ENCODE measurements at regions not wholly inside any gene's neighbourhood (a gene's known extent, or its start where the extent isn't known, plus 50 kb on each side); places are given as distances from the start of the nearest gene placed in this dataset.

DNA sequence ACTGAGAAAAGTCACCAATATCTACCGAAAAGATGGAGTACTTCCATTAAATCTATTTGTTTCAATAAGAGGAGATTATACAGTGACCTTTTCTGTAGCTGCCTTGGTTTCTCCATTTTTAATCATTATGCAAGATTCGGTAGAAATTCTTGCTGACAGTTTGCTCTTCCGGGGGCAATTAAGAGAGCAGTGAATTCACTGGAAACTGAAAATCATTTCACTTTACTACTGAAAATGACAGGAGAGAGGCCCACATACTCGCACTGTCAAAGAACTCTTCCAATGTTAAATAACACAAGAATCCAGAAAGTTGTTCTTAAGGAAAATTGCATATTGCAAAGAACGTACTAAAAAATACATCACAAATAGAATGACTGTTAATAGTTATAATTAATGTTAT, 699.3 kb downstream of the CBLN2 start:
- Histone ChIP-seq H3K4me1 (ENCODE audit: control insufficient read depth, insufficient read depth, low read length) (no peaks in the 10 kb centered on the region), H3K9ac (ENCODE audit: low read depth, low read length) (no peak overlapping the region), H3K27me3 (ENCODE audit: control insufficient read depth, insufficient read depth, low read length) (no peaks in the 10 kb centered on the region), H3K4me3 (ENCODE audit: low read depth, low read length) (no peak overlapping the region), H3K9me3 (ENCODE audit: control insufficient read depth, insufficient read depth, low read length) (peaks cover 14% of the 10 kb centered on the region), H3K36me3 (ENCODE audit: control insufficient read depth, insufficient read depth, low read length) (no peaks in the 10 kb centered on the region), H3K27ac (ENCODE audit: low read depth, low read length) (no peak overlapping the region)

DNA sequence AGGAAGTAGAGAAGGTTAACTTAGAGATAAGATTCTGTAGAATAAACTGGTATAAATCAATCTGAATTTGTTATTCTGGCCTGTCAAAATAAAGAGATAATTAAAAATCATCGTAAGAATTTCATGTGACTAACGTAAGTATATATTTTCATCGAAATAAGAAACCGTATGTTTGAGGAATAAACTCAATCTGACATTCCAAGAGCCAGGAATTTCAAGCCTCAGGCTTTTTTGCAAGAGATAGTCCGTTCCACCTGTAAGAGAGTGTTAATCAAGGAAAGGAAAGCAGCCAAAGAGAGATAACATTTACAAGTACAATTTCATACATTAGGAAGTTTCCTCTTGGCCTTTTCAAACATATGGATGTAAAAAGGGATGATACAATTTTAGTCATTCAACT, 701.5 kb downstream of the CBLN2 start:
- Histone ChIP-seq H3K4me1 (ENCODE audit: control insufficient read depth, insufficient read depth, low read length) (no peaks in the 10 kb centered on the region), H3K36me3 (ENCODE audit: control insufficient read depth, insufficient read depth, low read length) (no peaks in the 10 kb centered on the region), H3K9ac (ENCODE audit: low read depth, low read length) (no peak overlapping the region), H3K27ac (ENCODE audit: low read depth, low read length) (no peak overlapping the region), H3K9me3 (ENCODE audit: control insufficient read depth, insufficient read depth, low read length) (no peaks in the 10 kb centered on the region; the same call in 1 of the 2 replicates), H3K27me3 (ENCODE audit: control insufficient read depth, insufficient read depth, low read length) (no peaks in the 10 kb centered on the region), H3K4me3 (ENCODE audit: low read depth, low read length) (no peak overlapping the region)

DNA sequence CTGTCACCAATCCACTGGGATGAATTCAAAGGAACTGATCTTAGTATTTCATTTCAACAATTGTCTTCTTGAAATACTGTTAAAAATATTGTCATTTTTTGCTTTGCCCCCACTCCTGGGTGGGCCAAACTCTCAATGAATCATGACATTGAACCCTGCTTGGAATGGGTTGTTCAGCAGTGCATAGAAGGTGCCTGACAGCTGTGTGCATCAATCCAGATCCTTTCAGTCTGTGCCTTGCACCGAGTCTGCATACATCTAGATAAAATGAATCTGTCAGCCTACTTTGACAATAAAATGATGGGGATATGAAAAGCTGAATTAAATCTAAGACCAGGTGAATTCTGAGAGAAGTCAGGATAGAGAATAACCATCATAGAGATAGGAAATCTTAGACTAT, 706.6 kb downstream of the CBLN2 start:
- Histone ChIP-seq H3K9ac (ENCODE audit: low read depth, low read length) (no peak overlapping the region), H3K27me3 (ENCODE audit: control insufficient read depth, insufficient read depth, low read length) (no peaks in the 10 kb centered on the region), H3K4me3 (ENCODE audit: low read depth, low read length) (no peak overlapping the region), H3K4me1 (ENCODE audit: control insufficient read depth, insufficient read depth, low read length) (no peaks in the 10 kb centered on the region), H3K36me3 (ENCODE audit: control insufficient read depth, insufficient read depth, low read length) (no peaks in the 10 kb centered on the region), H3K9me3 (ENCODE audit: control insufficient read depth, insufficient read depth, low read length) (no peaks in the 10 kb centered on the region), H3K27ac (ENCODE audit: low read depth, low read length) (no peak overlapping the region)

DNA sequence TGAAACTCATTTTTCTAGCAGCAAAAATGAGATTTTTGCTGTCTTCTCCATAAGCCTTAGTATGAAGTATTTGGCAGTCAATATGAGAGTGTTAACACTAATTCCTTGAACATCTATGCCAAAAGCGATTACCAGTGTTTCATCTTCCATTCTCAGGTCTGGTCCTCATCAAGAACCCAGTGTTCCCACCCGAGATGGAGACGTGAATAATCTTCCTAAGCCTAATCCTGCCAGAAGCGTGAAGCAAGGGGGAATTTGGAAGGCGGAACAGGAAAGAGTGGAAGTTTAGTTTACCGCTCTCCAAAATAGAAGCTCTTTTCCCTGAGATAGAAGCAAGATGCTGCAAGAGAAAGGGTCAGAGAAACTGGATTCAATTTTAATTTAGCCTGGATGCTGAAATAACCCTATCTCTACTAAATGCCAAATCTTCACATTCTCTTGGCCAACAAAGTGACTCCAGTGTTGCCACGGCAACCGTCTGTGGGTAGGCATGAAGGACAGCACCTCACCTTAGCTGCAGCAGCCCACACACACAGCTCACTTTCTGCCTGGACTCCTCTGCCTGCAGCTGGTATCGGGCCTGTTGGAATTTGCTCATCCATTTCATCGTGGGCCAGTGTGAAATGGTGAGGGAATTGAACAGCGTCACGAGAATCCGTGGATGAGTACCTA, 711.1 kb downstream of the CBLN2 start:
- Histone ChIP-seq H3K4me1 (ENCODE audit: control insufficient read depth, insufficient read depth, low read length) (no peaks in the 10 kb centered on the region), H3K27ac (ENCODE audit: low read depth, low read length) (no peak overlapping the region), H3K27me3 (ENCODE audit: control insufficient read depth, insufficient read depth, low read length) (no peaks in the 10 kb centered on the region), H3K4me3 (ENCODE audit: low read depth, low read length) (no peak overlapping the region), H3K36me3 (ENCODE audit: control insufficient read depth, insufficient read depth, low read length) (no peaks in the 10 kb centered on the region), H3K9ac (ENCODE audit: low read depth, low read length) (no peak overlapping the region), H3K9me3 (ENCODE audit: control insufficient read depth, insufficient read depth, low read length) (no peaks in the 10 kb centered on the region)

DNA sequence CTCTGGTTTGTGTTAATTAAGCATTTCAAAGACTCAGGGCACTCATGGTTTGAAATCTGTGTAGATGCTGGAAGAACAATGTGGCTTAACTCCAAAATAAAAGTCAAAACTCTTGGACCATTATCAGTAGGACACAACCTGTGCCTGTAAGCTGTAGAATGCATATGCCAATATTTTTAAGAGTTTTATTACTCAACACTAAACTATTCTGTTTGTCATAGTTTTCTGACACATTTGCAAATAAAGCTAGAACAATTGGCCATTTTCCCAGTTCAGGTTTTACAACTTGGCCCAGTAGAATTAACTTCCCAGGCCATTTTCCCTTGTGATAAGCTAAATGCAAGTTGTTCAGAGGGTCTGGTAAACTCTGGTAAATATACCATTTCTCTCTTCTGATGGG, 713.1 kb downstream of the CBLN2 start:
- no peaks in the 10 kb centered on the region for H3K27me3 ChIP-seq (ENCODE audit: control insufficient read depth, insufficient read depth, low read length)
- no peaks in the 10 kb centered on the region for H3K9me3 ChIP-seq (ENCODE audit: control insufficient read depth, insufficient read depth, low read length)
- H3K36me3 ChIP-seq (ENCODE audit: control insufficient read depth, insufficient read depth, low read length): no peaks in the 10 kb centered on the region
- H3K4me3 ChIP-seq (ENCODE audit: low read depth, low read length): no peak overlapping the region
- no peak overlapping the region for H3K27ac ChIP-seq (ENCODE audit: low read depth, low read length)
- H3K9ac ChIP-seq (ENCODE audit: low read depth, low read length): no peak overlapping the region
- peaks cover 2% of the 10 kb centered on the region; the same call in 1 of the 2 replicates for H3K4me1 ChIP-seq (ENCODE audit: control insufficient read depth, insufficient read depth, low read length)

DNA sequence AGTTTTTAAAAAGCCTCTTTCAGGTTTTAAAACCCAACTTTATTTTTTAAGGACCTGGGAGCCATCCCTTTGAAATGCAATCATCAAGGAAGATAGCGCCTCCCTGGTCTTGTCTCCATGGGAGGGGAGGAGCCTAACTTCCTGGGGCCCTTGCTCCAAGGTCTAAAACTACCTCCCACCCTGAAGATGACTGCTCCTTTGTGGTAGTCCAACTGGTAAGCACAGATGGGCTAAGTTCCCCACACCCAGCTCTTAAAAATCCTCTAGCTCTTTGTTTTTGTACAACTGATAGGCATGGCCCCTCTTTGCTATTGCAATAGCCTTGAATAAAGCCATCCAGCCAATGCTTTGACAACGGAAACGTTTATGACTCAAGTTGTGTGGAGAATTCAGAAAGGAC, 716.8 kb downstream of the CBLN2 start:
- Histone ChIP-seq H3K27me3 (ENCODE audit: control insufficient read depth, insufficient read depth, low read length) (no peaks in the 10 kb centered on the region), H3K4me3 (ENCODE audit: low read depth, low read length) (no peak overlapping the region), H3K36me3 (ENCODE audit: control insufficient read depth, insufficient read depth, low read length) (no peaks in the 10 kb centered on the region), H3K9me3 (ENCODE audit: control insufficient read depth, insufficient read depth, low read length) (no peaks in the 10 kb centered on the region), H3K27ac (ENCODE audit: low read depth, low read length) (no peak overlapping the region), H3K9ac (ENCODE audit: low read depth, low read length) (no peak overlapping the region), H3K4me1 (ENCODE audit: control insufficient read depth, insufficient read depth, low read length) (peaks cover 16% of the 10 kb centered on the region)

DNA sequence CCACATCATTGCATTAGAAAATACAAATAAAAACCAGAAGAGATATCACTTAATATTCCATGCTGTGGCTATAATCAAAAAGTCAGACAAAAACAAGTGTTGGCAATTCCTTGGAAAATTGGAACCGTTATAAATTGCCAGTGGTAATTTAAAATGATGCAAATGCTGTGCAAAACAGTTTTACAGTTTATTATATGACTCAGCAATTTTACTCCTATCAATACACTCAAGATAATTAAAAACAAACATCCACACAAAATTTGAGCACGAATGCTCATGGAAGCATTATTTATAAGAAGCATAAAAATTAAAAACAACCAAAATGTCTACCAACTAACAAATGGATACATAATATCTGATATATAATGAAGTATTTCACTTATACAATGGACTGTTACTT, 728.8 kb downstream of the CBLN2 start:
- H3K27ac ChIP-seq (ENCODE audit: low read depth, low read length): no peak overlapping the region
- H3K27me3 ChIP-seq (ENCODE audit: control insufficient read depth, insufficient read depth, low read length): no peaks in the 10 kb centered on the region
- no peaks in the 10 kb centered on the region for H3K4me1 ChIP-seq (ENCODE audit: control insufficient read depth, insufficient read depth, low read length)
- no peaks in the 10 kb centered on the region for H3K36me3 ChIP-seq (ENCODE audit: control insufficient read depth, insufficient read depth, low read length)
- no peak overlapping the region for H3K4me3 ChIP-seq (ENCODE audit: low read depth, low read length)
- no peaks in the 10 kb centered on the region; the same call in 1 of the 2 replicates for H3K9me3 ChIP-seq (ENCODE audit: control insufficient read depth, insufficient read depth, low read length)
- no peak overlapping the region for H3K9ac ChIP-seq (ENCODE audit: low read depth, low read length)

DNA sequence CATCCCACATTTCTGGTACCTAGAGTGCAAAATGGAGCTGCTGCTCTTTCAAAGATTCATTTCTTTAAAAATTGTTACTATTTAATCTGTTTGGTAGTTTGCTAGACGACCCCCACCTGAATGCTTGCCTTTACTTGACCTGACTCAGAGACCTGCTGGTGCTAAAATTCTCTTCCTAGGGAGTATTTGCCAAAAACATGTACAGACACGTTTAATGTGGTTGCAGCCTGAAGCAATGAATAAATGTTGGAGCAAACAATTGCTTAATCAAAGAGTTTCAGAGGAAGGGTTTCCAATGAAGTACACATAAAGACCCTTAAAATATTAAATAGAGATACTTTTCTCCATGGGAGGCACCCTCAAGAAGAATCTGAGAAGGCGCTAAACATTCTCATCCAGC, 734.4 kb downstream of the CBLN2 start:
- no peak overlapping the region for H3K9ac ChIP-seq (ENCODE audit: low read depth, low read length)
- H3K36me3 ChIP-seq (ENCODE audit: control insufficient read depth, insufficient read depth, low read length): no peaks in the 10 kb centered on the region
- no peak overlapping the region for H3K4me3 ChIP-seq (ENCODE audit: low read depth, low read length)
- no peaks in the 10 kb centered on the region for H3K4me1 ChIP-seq (ENCODE audit: control insufficient read depth, insufficient read depth, low read length)
- no peak overlapping the region for H3K27ac ChIP-seq (ENCODE audit: low read depth, low read length)
- no peaks in the 10 kb centered on the region for H3K27me3 ChIP-seq (ENCODE audit: control insufficient read depth, insufficient read depth, low read length)
- H3K9me3 ChIP-seq (ENCODE audit: control insufficient read depth, insufficient read depth, low read length): no peaks in the 10 kb centered on the region; the same call in 1 of the 2 replicates

DNA sequence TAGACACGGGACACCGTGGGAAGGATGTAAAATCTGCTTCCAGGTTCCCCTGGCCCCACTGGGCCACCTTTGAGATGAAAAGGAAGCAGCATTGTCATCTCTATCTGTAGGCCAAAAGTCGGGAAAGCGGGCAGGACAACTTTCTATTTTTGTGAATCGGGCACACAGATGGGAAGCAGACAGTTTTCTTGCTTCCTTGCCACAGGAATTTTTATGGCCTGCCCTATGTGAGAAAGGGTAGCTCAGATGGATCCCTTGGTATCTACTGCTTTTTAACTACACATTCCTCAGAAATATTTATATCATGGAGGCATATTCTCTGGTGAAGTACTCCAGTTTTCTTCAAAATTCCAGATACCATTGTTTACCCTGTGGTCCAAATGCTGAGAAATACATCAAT, 735.5 kb downstream of the CBLN2 start:
- Histone ChIP-seq H3K9me3 (ENCODE audit: control insufficient read depth, insufficient read depth, low read length) (no peaks in the 10 kb centered on the region; the same call in 1 of the 2 replicates), H3K36me3 (ENCODE audit: control insufficient read depth, insufficient read depth, low read length) (no peaks in the 10 kb centered on the region), H3K4me3 (ENCODE audit: low read depth, low read length) (no peak overlapping the region), H3K27me3 (ENCODE audit: control insufficient read depth, insufficient read depth, low read length) (no peaks in the 10 kb centered on the region), H3K4me1 (ENCODE audit: control insufficient read depth, insufficient read depth, low read length) (no peaks in the 10 kb centered on the region), H3K9ac (ENCODE audit: low read depth, low read length) (no peak overlapping the region), H3K27ac (ENCODE audit: low read depth, low read length) (no peak overlapping the region)

DNA sequence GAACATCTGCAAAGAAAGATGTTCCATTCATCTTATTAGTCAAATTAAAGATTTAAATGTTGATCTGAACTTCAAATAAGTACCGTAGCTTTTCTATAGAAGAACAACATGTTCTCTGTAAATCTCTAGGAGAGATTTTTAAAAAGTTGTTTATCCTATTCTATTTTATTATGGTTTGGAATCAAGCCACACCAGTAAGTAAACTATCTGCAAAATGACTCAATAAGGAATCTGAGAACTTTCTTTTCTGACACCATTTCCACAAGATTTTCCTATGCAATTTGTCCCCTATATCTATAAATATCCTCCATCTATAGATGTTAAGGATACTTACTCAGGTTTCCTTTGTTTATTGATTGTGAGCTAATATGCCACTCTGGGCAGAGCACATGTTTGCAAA, 736.6 kb downstream of the CBLN2 start:
- Histone ChIP-seq H3K4me1 (ENCODE audit: control insufficient read depth, insufficient read depth, low read length) (no peaks in the 10 kb centered on the region), H3K36me3 (ENCODE audit: control insufficient read depth, insufficient read depth, low read length) (no peaks in the 10 kb centered on the region), H3K4me3 (ENCODE audit: low read depth, low read length) (no peak overlapping the region), H3K9me3 (ENCODE audit: control insufficient read depth, insufficient read depth, low read length) (no peaks in the 10 kb centered on the region), H3K27me3 (ENCODE audit: control insufficient read depth, insufficient read depth, low read length) (no peaks in the 10 kb centered on the region), H3K27ac (ENCODE audit: low read depth, low read length) (no peak overlapping the region), H3K9ac (ENCODE audit: low read depth, low read length) (no peak overlapping the region)

DNA sequence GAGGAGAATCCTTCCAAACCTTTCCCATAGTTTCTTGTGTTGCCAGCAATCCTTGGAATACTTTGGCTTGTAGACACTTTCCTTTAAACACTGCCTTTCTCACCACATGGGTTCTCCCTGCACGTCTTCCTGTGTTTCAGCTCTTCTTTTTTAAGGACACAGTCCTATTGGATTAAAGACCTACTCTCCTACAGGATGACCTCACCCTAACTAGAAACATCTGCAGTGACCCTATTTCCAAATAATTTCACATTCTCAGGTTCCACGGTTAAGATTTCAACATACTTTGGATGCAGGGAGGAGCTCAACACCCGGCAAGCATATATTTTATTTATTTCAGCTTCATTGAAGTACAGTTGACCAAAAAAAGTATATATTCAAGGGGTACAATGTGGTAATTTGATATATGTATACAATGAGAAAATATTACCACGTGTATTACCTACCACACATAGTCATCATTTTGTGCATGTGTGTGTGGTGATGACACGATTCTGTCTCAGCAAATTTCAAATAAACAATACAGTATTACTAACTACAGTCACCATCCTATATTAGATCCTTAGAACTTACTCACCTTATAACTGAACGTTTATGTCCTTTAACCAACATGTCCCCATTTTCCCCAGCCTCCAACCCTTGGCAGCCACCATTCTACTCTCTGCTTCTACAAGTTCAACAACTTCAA, 745.0 kb downstream of the CBLN2 start:
- no peaks in the 10 kb centered on the region for H3K36me3 ChIP-seq (ENCODE audit: control insufficient read depth, insufficient read depth, low read length)
- H3K4me3 ChIP-seq (ENCODE audit: low read depth, low read length): no peak overlapping the region
- H3K9ac ChIP-seq (ENCODE audit: low read depth, low read length): no peak overlapping the region
- H3K9me3 ChIP-seq (ENCODE audit: control insufficient read depth, insufficient read depth, low read length): no peaks in the 10 kb centered on the region
- H3K4me1 ChIP-seq (ENCODE audit: control insufficient read depth, insufficient read depth, low read length): no peaks in the 10 kb centered on the region
- H3K27me3 ChIP-seq (ENCODE audit: control insufficient read depth, insufficient read depth, low read length): no peaks in the 10 kb centered on the region
- H3K27ac ChIP-seq (ENCODE audit: low read depth, low read length): no peak overlapping the region
